Neural progenitor cell (in vitro differentiated cells): ENCODE measurements at regions not wholly inside any gene's neighbourhood (a gene's known extent, or its start where the extent isn't known, plus 50 kb on each side); places are given as distances from the start of the nearest gene placed in this dataset.

Source experiments
- DNase-seq: peaks from one replicate; pipeline ENCODE4 v3.0.0-alpha.2; 2016; ENCODE audit warnings: low spot score
- H2AFZ ChIP-seq: fragments of 200-600 bp; sonication (generic); replicated peaks from 2 replicates; pipeline ENCODE4 v1.6.1; 2016; ENCODE audit warnings: antibody characterized with exemption
- H3F3A ChIP-seq: fragments of 200-600 bp; sonication (generic); 2 replicates; pipeline ENCODE4 v1.6.1; 2016; ENCODE audit warnings: antibody characterized with exemption, low read depth
- H3K27ac ChIP-seq: fragments of 200-600 bp; sonication (generic); 2 replicates; pipeline ENCODE4 v1.5.1; 2016; ENCODE audit warnings: mild to moderate bottlenecking
- H3K27me3 ChIP-seq: fragments of 200-600 bp; sonication (generic); 2 replicates; pipeline ENCODE4 v1.6.1; 2016; ENCODE audit warnings: mild to moderate bottlenecking, moderate library complexity
- H3K36me3 ChIP-seq: fragments of 200-600 bp; sonication (generic); 2 replicates; pipeline ENCODE4 v1.5.1; 2016
- H3K4me1 ChIP-seq: fragments of 200-600 bp; sonication (generic); 2 replicates; pipeline ENCODE4 v1.6.1; 2016; ENCODE audit warnings: mixed run types
- H3K4me2 ChIP-seq: fragments of 200-600 bp; sonication (generic); 2 replicates; pipeline ENCODE4 v1.6.1; 2016
- H3K4me3 ChIP-seq: fragments of 200-600 bp; sonication (generic); 2 replicates; pipeline ENCODE4 v1.5.1; 2016
- H3K79me2 ChIP-seq: fragments of 200-600 bp; sonication (generic); 2 replicates; pipeline ENCODE4 v1.6.1; 2016; ENCODE audit warnings: low read depth
- H3K9ac ChIP-seq: fragments of 200-600 bp; sonication (generic); 2 replicates; pipeline ENCODE4 v1.6.1; 2016
- H3K9me3 ChIP-seq: fragments of 200-600 bp; sonication (generic); 2 replicates; pipeline ENCODE4 v1.5.1; 2016; ENCODE audit warnings: low read depth
- H4K20me1 ChIP-seq: fragments of 200-600 bp; sonication (generic); 2 replicates; pipeline ENCODE4 v1.6.1; 2016; ENCODE audit warnings: low read depth
- H3K27ac Mint-ChIP-seq: 3 replicates; pipeline ENCODE4 v1.8.0; 2021; ENCODE audit warnings: mixed read lengths
- H3K27me3 Mint-ChIP-seq: 2 replicates; pipeline ENCODE4 v1.8.0; 2022; ENCODE audit warnings: low read depth, mild to moderate bottlenecking, inconsistent platforms, moderate library complexity, mixed read lengths; ENCODE audit not compliant: insufficient read depth
- H3K36me3 Mint-ChIP-seq: 3 replicates; pipeline ENCODE4 v1.8.0; 2021; ENCODE audit warnings: mixed read lengths
- H3K4me1 Mint-ChIP-seq: 3 replicates; pipeline ENCODE4 v1.8.0; 2021; ENCODE audit warnings: mixed read lengths
- H3K4me3 Mint-ChIP-seq: 3 replicates; pipeline ENCODE4 v1.8.0; 2021; ENCODE audit warnings: mild to moderate bottlenecking, moderate library complexity, mixed read lengths
- H3K9me3 Mint-ChIP-seq: 3 replicates; pipeline ENCODE4 v1.8.0; 2020; ENCODE audit warnings: mixed read lengths
- CTCF ChIP-seq: fragments of 200-600 bp; sonication (generic); IDR thresholded peaks from 2 replicates; pipeline ENCODE4 v1.5.1; 2017; ENCODE audit warnings: antibody characterized with exemption, mild to moderate bottlenecking
- EZH2 ChIP-seq: fragments of 200-600 bp; sonication (generic); IDR thresholded peaks from 2 replicates; pipeline ENCODE4 v1.6.1; 2017; ENCODE audit warnings: antibody characterized with exemption, mild to moderate bottlenecking, moderate library complexity
- EZH2phosphoT487 ChIP-seq: fragments of 200-600 bp; sonication (generic); IDR thresholded peaks from 2 replicates; pipeline ENCODE4 v1.6.1; 2017; ENCODE audit warnings: antibody characterized with exemption

- H3K9ac ChIP-seq, result no peak overlapping the region
- no peak overlapping the region for H3K27ac ChIP-seq
- Mint-ChIP-seq H3K27me3 (peaks cover 2% of the 10 kb centered on the region), H3K4me3 (no peak overlapping the region), H3K36me3 (no peaks in the 10 kb centered on the region), H3K27ac (no peak overlapping the region), H3K9me3 (no peaks in the 10 kb centered on the region), H3K4me1 (no peaks in the 10 kb centered on the region)
- no peak overlapping the region for H3K4me2 ChIP-seq
- H3K27me3 ChIP-seq, result no peaks in the 10 kb centered on the region
- no peaks in the 10 kb centered on the region for H3F3A ChIP-seq
- no peaks in the 10 kb centered on the region for H3K36me3 ChIP-seq
- H3K4me1 ChIP-seq, result no peaks in the 10 kb centered on the region
- no peak overlapping the region for H3K4me3 ChIP-seq
- no peaks in the 10 kb centered on the region for H3K9me3 ChIP-seq
- no peaks in the 10 kb centered on the region for H3K79me2 ChIP-seq
- no peaks in the 10 kb centered on the region for H4K20me1 ChIP-seq
- TF ChIP-seq EZH2phosphoT487 (no peak), CTCF (no peak), EZH2 (no peak)
- H2AFZ ChIP-seq, result no peak overlapping the region
- no peak for DNase-seq
Measured at GRCh38 chr2:195382186-195382585, 274.8 kb upstream of the SLC39A10 start.

GRCh38 chr2:195370167-195370943 lies 286.7 kb upstream of the SLC39A10 start:
- Histone ChIP-seq H3K9me3 (no peaks in the 10 kb centered on the region), H3K4me3 (no peak overlapping the region), H3K79me2 (no peaks in the 10 kb centered on the region), H3F3A (no peaks in the 10 kb centered on the region), H3K4me2 (no peak overlapping the region), H3K27me3 (no peaks in the 10 kb centered on the region), H3K27ac (no peak overlapping the region), H4K20me1 (no peaks in the 10 kb centered on the region), H2AFZ (no peak overlapping the region), H3K4me1 (no peaks in the 10 kb centered on the region), H3K36me3 (no peaks in the 10 kb centered on the region), H3K9ac (no peak overlapping the region)
- no peak overlapping the region for H3K4me3 Mint-ChIP-seq
- no peaks in the 10 kb centered on the region for H3K36me3 Mint-ChIP-seq
- no peak for TF ChIP-seq EZH2
- no peak for TF ChIP-seq EZH2phosphoT487
- no peak for TF ChIP-seq CTCF
- peaks cover 4% of the 10 kb centered on the region for H3K27me3 Mint-ChIP-seq
- no peaks in the 10 kb centered on the region for H3K4me1 Mint-ChIP-seq
- H3K27ac Mint-ChIP-seq, result peak overlapping the region; percentile 72
- no peaks in the 10 kb centered on the region for H3K9me3 Mint-ChIP-seq
- DNase-seq, result no peak

- Histone ChIP-seq H2AFZ (no peak overlapping the region), H3K27ac (no peak overlapping the region), H3K4me2 (no peak overlapping the region), H3K36me3 (no peaks in the 10 kb centered on the region), H3F3A (no peaks in the 10 kb centered on the region), H3K27me3 (no peaks in the 10 kb centered on the region), H3K79me2 (no peaks in the 10 kb centered on the region), H3K4me3 (no peak overlapping the region), H3K4me1 (no peaks in the 10 kb centered on the region), H4K20me1 (no peaks in the 10 kb centered on the region), H3K9me3 (no peaks in the 10 kb centered on the region), H3K9ac (no peak overlapping the region)
- Mint-ChIP-seq H3K36me3 (no peaks in the 10 kb centered on the region), H3K4me3 (no peak overlapping the region), H3K27ac (no peak overlapping the region), H3K4me1 (peaks cover 2% of the 10 kb centered on the region), H3K27me3 (peaks cover 4% of the 10 kb centered on the region), H3K9me3 (peaks cover 2% of the 10 kb centered on the region)
- TF ChIP-seq CTCF (no peak), EZH2phosphoT487 (no peak), EZH2 (no peak)
- no peak for DNase-seq
Measured at GRCh38 chr2:195369218-195369587, 287.8 kb upstream of the SLC39A10 start.
